Psoas muscle (tissue), 7 donors: ENCODE measurements at regions not wholly inside any gene's neighbourhood (a gene's known extent, or its start where the extent isn't known, plus 50 kb on each side); places are given as distances from the start of the nearest gene placed in this dataset.

Experiments
- ATAC-seq, 4 donors: fragments of 200-7000 bp; cut with Tn5 transposase; one replicate each; pipeline ENCODE4 v1.9.1; 2020; ENCODE audit warnings: moderate library complexity in 3 of 4, mild to moderate bottlenecking in 2 of 4
- DNase-seq, 2 donors: peaks; one replicate each; pipeline ENCODE4 v3.0.0-alpha.2; 2020
- H3K27ac ChIP-seq: fragments of 200-600 bp; one replicate; pipeline ENCODE4 v1.8.0; 2022
- H3K27me3 ChIP-seq, 3 donors: fragments of 200-600 bp in 1 of 3; one replicate each; pipeline versions ENCODE4 v1.6.1 to v1.8.0; 2013 to 2022; ENCODE audit warnings: low read length in 2 of 3, mild to moderate bottlenecking in 2 of 3, moderate library complexity in 1 of 3; ENCODE audit not compliant: insufficient read depth in 3 of 3
- H3K36me3 ChIP-seq, 2 donors: fragments of 200-600 bp in 1 of 2; one replicate each; pipeline versions ENCODE4 v1.6.1 to v1.8.0; 2013 to 2022; ENCODE audit warnings: low read depth in 1 of 2, mild to moderate bottlenecking in 1 of 2, moderate library complexity in 1 of 2; ENCODE audit not compliant: insufficient read depth in 1 of 2
- H3K4me1 ChIP-seq: fragments of 200-600 bp; one replicate; pipeline ENCODE4 v1.8.0; 2022
- H3K4me3 ChIP-seq: fragments of 200-600 bp; one replicate; pipeline ENCODE4 v1.8.0; 2022; ENCODE audit warnings: mild to moderate bottlenecking
- H3K9me3 ChIP-seq: fragments of 200-600 bp; one replicate; pipeline ENCODE4 v1.8.0; 2022
- WGBS, 3 donors: extraction: QIAGEN DNeasy Blood & Tissue Kit; methylation state at CpG; one replicate each; pipeline versions ENCODE4 v1.1.6 to v1.1.7; 2013; 5-methylcytosine and 5-hydroxymethylcytosine counted together
- intact Hi-C, 2 donors: fragments of 100-400 bp; cut with DNase I; formaldehyde crosslinking; loops; one replicate each; pipeline versions ENCODE4 v1.11.0 to v1.14.2; 2022
- TF ChIP-seq, protein P1 (sequence below): fragments of 200-600 bp; IDR thresholded peaks from one replicate; pipeline ENCODE4 v1.8.0; 2022; ENCODE audit warnings: antibody characterized with exemption
- donor health status: healthy with polysubstance abuse.
- donor health status: DM: no; HTN: no; CAD: no; lungs with moderate emphysema.
- donor health status: Bipolar disorder and iron deficiency.
- donor health status: healthy.
- donor health status: DM: yes; HTN: yes; CAD: no.
- donor health status: DM: no; HTN: no; CAD: no.
- donor health status: DM: yes; HTN: yes; CAD: no.

DNA sequence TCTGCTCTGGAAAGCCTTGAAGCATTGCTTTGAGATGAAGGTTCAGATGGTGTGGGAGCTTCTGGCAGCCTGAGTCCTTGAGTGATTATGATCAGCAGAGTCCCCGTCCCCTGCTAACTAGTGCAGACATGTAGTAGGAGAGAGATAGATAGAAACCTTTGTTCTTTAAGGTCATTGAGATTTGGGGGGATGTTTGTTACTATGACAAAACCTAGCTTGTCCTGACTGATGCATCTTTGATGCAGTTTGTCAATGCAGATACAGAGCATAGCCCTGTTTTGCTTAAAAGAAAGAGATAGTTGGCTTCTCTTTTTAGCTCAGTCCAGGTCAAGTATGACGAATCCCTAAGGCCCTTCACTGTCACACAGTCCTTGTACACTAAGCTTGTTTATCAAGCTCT is 274.6 kb upstream of the DPP10 start:
- no peak overlapping the region for H3K27ac ChIP-seq
- H3K4me3 ChIP-seq: no peak overlapping the region
- H3K4me1 ChIP-seq: no peaks in the 10 kb centered on the region
- DNase-seq (no peak), ATAC-seq (no peak)
- intact Hi-C loops: no loop called here
- H3K27me3 ChIP-seq: no peaks in the 10 kb centered on the region
- H3K9me3 ChIP-seq: no peaks in the 10 kb centered on the region
- 51 to 80% (median 69%) methylated on average over 2 of the region's 2 CpGs for whole genome bisulfite sequencing, 3 donors
- TF ChIP-seq, protein P1, sequence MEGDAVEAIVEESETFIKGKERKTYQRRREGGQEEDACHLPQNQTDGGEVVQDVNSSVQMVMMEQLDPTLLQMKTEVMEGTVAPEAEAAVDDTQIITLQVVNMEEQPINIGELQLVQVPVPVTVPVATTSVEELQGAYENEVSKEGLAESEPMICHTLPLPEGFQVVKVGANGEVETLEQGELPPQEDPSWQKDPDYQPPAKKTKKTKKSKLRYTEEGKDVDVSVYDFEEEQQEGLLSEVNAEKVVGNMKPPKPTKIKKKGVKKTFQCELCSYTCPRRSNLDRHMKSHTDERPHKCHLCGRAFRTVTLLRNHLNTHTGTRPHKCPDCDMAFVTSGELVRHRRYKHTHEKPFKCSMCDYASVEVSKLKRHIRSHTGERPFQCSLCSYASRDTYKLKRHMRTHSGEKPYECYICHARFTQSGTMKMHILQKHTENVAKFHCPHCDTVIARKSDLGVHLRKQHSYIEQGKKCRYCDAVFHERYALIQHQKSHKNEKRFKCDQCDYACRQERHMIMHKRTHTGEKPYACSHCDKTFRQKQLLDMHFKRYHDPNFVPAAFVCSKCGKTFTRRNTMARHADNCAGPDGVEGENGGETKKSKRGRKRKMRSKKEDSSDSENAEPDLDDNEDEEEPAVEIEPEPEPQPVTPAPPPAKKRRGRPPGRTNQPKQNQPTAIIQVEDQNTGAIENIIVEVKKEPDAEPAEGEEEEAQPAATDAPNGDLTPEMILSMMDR: no peak
- no peaks in the 10 kb centered on the region for H3K36me3 ChIP-seq

- intact Hi-C loops: no loop called here
- H3K4me3 ChIP-seq: no peak overlapping the region
- TF ChIP-seq, protein P1: no peak
- H3K27me3 ChIP-seq: no peaks in the 10 kb centered on the region
- no peak for DNase-seq
- ATAC-seq: no peak
- H3K27ac ChIP-seq: no peak overlapping the region
- no peaks in the 10 kb centered on the region for H3K36me3 ChIP-seq
- WGBS, 3 donors: 63 to 83% (median 68%) methylated on average over 1 of the region's 1 CpG
- no peaks in the 10 kb centered on the region for H3K4me1 ChIP-seq
- H3K9me3 ChIP-seq: no peaks in the 10 kb centered on the region
These were observed 272.4 kb upstream of the DPP10 start for GRCh38 chr2:114170070-114170469.

GRCh38 chr2:114175507-114175906 is 266.9 kb upstream of the DPP10 start:
- ATAC-seq (no peak), DNase-seq (no peak)
- Histone ChIP-seq H3K4me3 (no peak overlapping the region), H3K27me3 (no peaks in the 10 kb centered on the region), H3K27ac (no peak overlapping the region), H3K4me1 (no peaks in the 10 kb centered on the region), H3K9me3 (no peaks in the 10 kb centered on the region), H3K36me3 (no peaks in the 10 kb centered on the region)
- 73 to 82% (median 80%) methylated on average over 1 of the region's 1 CpG for WGBS, 3 donors
- TF ChIP-seq, protein P1: no peak
- intact Hi-C loops: no loop called here

DNA sequence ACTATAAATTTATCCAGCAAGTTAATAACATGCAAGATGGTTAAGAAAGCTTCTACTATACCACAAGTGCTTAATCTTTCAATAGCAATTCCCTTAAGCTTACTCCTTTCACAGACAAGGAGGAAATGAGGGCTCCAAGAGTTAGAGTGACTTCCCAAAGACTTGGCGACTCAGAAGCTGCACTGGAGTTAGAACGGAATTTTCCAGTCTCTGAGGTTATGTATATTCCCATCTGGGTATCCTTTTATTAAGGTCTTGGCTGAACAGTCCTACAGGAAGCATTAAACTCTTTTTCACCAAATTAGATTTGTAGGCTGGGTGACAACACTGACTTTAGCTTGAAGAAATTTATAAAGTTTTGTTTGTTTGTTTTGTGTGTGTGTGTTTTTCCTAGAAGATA is 256.9 kb upstream of the DPP10 start:
- Histone ChIP-seq H3K27ac (no peak overlapping the region), H3K4me3 (no peak overlapping the region), H3K36me3 (no peaks in the 10 kb centered on the region), H3K4me1 (no peaks in the 10 kb centered on the region), H3K27me3 (no peaks in the 10 kb centered on the region), H3K9me3 (no peaks in the 10 kb centered on the region)
- TF ChIP-seq, protein P1: no peak
- 56 to 71% (median 69%) methylated on average over 2 of the region's 2 CpGs for WGBS, 3 donors
- intact Hi-C loops: no loop called here
- DNase-seq (no peak), ATAC-seq (no peak)

GRCh38 chr2:114192362-114192761 is 250.1 kb upstream of the DPP10 start:
- TF ChIP-seq, protein P1: no peak
- H3K9me3 ChIP-seq: no peaks in the 10 kb centered on the region
- H3K4me3 ChIP-seq: no peak overlapping the region
- no peak overlapping the region for H3K27ac ChIP-seq
- H3K27me3 ChIP-seq: no peaks in the 10 kb centered on the region
- whole genome bisulfite sequencing, 3 donors: 66 to 72% (median 68%) methylated on average over 5 of the region's 5 CpGs
- intact Hi-C loops: no loop called here
- no peak for DNase-seq
- no peaks in the 10 kb centered on the region for H3K4me1 ChIP-seq
- H3K36me3 ChIP-seq: no peaks in the 10 kb centered on the region
- ATAC-seq: no peak
